ENCODE measurements at regions not wholly inside any gene's neighbourhood (a gene's known extent, or its start where the extent isn't known, plus 50 kb on each side); places are given as distances from the start of the nearest gene placed in this dataset.

- Histone ChIP-seq H3K4me1 (peaks cover 0 to 37% (median 28%) of the 10 kb centered on the region in 4 donors), H3K9me3 (peaks cover 0 to 5% (median 0%) of the 10 kb centered on the region in 4 donors), H3K27ac (replicated peaks in 1 of 4) (peak overlapping the region in 2 of 4 donors; percentile 3 to 16), H3K36me3 (no peaks in the 10 kb centered on the region), H3K27me3 (no peaks in the 10 kb centered on the region), H3K4me3 (no peak overlapping the region)
- TF ChIP-seq, protein P1, sequence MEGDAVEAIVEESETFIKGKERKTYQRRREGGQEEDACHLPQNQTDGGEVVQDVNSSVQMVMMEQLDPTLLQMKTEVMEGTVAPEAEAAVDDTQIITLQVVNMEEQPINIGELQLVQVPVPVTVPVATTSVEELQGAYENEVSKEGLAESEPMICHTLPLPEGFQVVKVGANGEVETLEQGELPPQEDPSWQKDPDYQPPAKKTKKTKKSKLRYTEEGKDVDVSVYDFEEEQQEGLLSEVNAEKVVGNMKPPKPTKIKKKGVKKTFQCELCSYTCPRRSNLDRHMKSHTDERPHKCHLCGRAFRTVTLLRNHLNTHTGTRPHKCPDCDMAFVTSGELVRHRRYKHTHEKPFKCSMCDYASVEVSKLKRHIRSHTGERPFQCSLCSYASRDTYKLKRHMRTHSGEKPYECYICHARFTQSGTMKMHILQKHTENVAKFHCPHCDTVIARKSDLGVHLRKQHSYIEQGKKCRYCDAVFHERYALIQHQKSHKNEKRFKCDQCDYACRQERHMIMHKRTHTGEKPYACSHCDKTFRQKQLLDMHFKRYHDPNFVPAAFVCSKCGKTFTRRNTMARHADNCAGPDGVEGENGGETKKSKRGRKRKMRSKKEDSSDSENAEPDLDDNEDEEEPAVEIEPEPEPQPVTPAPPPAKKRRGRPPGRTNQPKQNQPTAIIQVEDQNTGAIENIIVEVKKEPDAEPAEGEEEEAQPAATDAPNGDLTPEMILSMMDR (IDR thresholded peaks at IDR 0.05): no peak
- no peak for TF ChIP-seq POLR2A (IDR thresholded peaks at IDR 0.05; ENCODE audit: low read depth)
- TF ChIP-seq EP300 (IDR thresholded peaks at IDR 0.05): no peak
- no peak for TF ChIP-seq POLR2AphosphoS5 (IDR thresholded peaks at IDR 0.05)
- intact Hi-C loops (cut with DNase I): no loop called here
- WGBS: 72% methylated on average over 6 of the region's 6 CpGs
- DNase-seq (ENCODE audit: extremely low spot score): no peak
Observed at GRCh38 chr9:18020121-18020745, 441.4 kb downstream of the SH3GL2 start.

- no peak overlapping the region for H3K4me3 ChIP-seq
- WGBS: 95% methylated on average over 2 of the region's 2 CpGs
- H3K9me3 ChIP-seq: peaks cover 0 to 5% (median 0%) of the 10 kb centered on the region in 4 donors
- intact Hi-C loops (cut with DNase I): no loop called here
- H3K27me3 ChIP-seq: no peaks in the 10 kb centered on the region
- no peak for TF ChIP-seq POLR2A (IDR thresholded peaks at IDR 0.05; ENCODE audit: low read depth)
- no peak for TF ChIP-seq EP300 (IDR thresholded peaks at IDR 0.05)
- TF ChIP-seq, protein P1 (IDR thresholded peaks at IDR 0.05): no peak
- no peak for TF ChIP-seq POLR2AphosphoS5 (IDR thresholded peaks at IDR 0.05)
- no peaks in the 10 kb centered on the region for H3K36me3 ChIP-seq
- no peak for DNase-seq (ENCODE audit: extremely low spot score)
- H3K4me1 ChIP-seq: peaks cover 0 to 36% (median 26%) of the 10 kb centered on the region in 4 donors
- no peak overlapping the region for H3K27ac ChIP-seq (replicated peaks in 1 of 4)
Observed at GRCh38 chr9:18022642-18023041, 443.8 kb downstream of the SH3GL2 start.

- peaks cover 0 to 2% (median 0%) of the 10 kb centered on the region in 4 donors for H3K9me3 ChIP-seq
- WGBS: 68% methylated on average over 3 of the region's 3 CpGs
- H3K4me1 ChIP-seq: peaks cover 0 to 36% (median 27%) of the 10 kb centered on the region in 4 donors
- H3K27ac ChIP-seq (replicated peaks in 1 of 4): peak overlapping the region in 1 of 4 donors; percentile 9
- H3K27me3 ChIP-seq: no peaks in the 10 kb centered on the region
- TF ChIP-seq POLR2A (IDR thresholded peaks at IDR 0.05; ENCODE audit: low read depth): no peak
- no peak for TF ChIP-seq EP300 (IDR thresholded peaks at IDR 0.05)
- TF ChIP-seq, protein P1 (IDR thresholded peaks at IDR 0.05): no peak
- no peak for TF ChIP-seq POLR2AphosphoS5 (IDR thresholded peaks at IDR 0.05)
- no peak overlapping the region for H3K4me3 ChIP-seq
- intact Hi-C loops (cut with DNase I): no loop called here
- DNase-seq (ENCODE audit: extremely low spot score): no peak
- no peaks in the 10 kb centered on the region for H3K36me3 ChIP-seq
Observed at GRCh38 chr9:18023332-18023731, 444.5 kb downstream of the SH3GL2 start.

GRCh38 chr9:18032636-18033035 is 441.3 kb upstream of the ADAMTSL1 start:
- Histone ChIP-seq H3K27ac (replicated peaks in 1 of 4) (no peak overlapping the region), H3K4me3 (no peak overlapping the region), H3K9me3 (no peaks in the 10 kb centered on the region), H3K27me3 (no peaks in the 10 kb centered on the region), H3K36me3 (no peaks in the 10 kb centered on the region), H3K4me1 (peaks cover 0 to 31% (median 25%) of the 10 kb centered on the region in 4 donors)
- DNase-seq (ENCODE audit: extremely low spot score): no peak
- WGBS: 91% methylated on average over 4 of the region's 4 CpGs
- no peak for TF ChIP-seq POLR2AphosphoS5 (IDR thresholded peaks at IDR 0.05)
- TF ChIP-seq, protein P1 (IDR thresholded peaks at IDR 0.05): no peak
- no peak for TF ChIP-seq EP300 (IDR thresholded peaks at IDR 0.05)
- TF ChIP-seq POLR2A (IDR thresholded peaks at IDR 0.05; ENCODE audit: low read depth): no peak
- intact Hi-C loops (cut with DNase I): no loop called here
